ENCODE measurements at regions not wholly inside any gene's neighbourhood (a gene's known extent, or its start where the extent isn't known, plus 50 kb on each side); places are given as distances from the start of the nearest gene placed in this dataset.

GRCh38 chr2:242038166-242038927 is 168.8 kb downstream of the RTP5 start:
- TF ChIP-seq CTCF (IDR thresholded peaks at IDR 0.05; ENCODE audit: control extremely low read depth in 1 of 3, insufficient read depth in 1 of 3, low read depth in 1 of 3, low read length in 3 of 3) (no peak), YY1 (IDR thresholded peaks at IDR 0.05; ENCODE audit: low read depth, low read length) (no peak), EZH2 (IDR thresholded peaks at IDR 0.05; ENCODE audit: low read depth, low read length, severe bottlenecking) (no peak)

Data from H1 (cell line).